HFF-Myc (cell line): ENCODE measurements at regions not wholly inside any gene's neighbourhood (a gene's known extent, or its start where the extent isn't known, plus 50 kb on each side); places are given as distances from the start of the nearest gene placed in this dataset.

Experiments
- DNase-seq: peaks from one replicate; pipeline ENCODE4 v3.0.0-alpha.2; 2011; ENCODE audit warnings: low read depth; ENCODE audit errors: extremely low read depth
- H3K4me3 ChIP-seq: replicated peaks from 2 replicates; pipeline ENCODE4 v1.5.1; 2011; ENCODE audit warnings: low read depth, mild to moderate bottlenecking, control low read depth, low read length
- CTCF ChIP-seq: IDR thresholded peaks from 2 replicates; pipeline ENCODE4 v1.5.1; 2012; ENCODE audit warnings: mild to moderate bottlenecking, low read depth, low read length, control low read depth; ENCODE audit errors: missing control alignments

GRCh38 chr13:105466376-105466775 is 1069.1 kb downstream of the EFNB2 start:
- no peak for DNase-seq
- H3K4me3 ChIP-seq, result no peak overlapping the region
- TF ChIP-seq CTCF, result no peak

GRCh38 chr13:105465745-105466144 is 1069.7 kb downstream of the EFNB2 start, which contains the start of gene DAOA:
Gene DAOA (plus strand): TSS chr13:105466045.
- DNase-seq, result no peak
- no peak within 1 kb of the TSS for H3K4me3 ChIP-seq
- no peak for TF ChIP-seq CTCF

GRCh38 chr13:105465251-105465650 is 1070.2 kb downstream of the EFNB2 start:
- no peak overlapping the region for H3K4me3 ChIP-seq
- no peak for TF ChIP-seq CTCF
- DNase-seq, result no peak

- H3K4me3 ChIP-seq, result no peak overlapping the region
- TF ChIP-seq CTCF, result no peak
- DNase-seq, result no peak
Observed at GRCh38 chr13:105464249-105464648, 1071.2 kb downstream of the EFNB2 start.

GRCh38 chr13:105463011-105463501 is 1072.4 kb downstream of the EFNB2 start:
- H3K4me3 ChIP-seq, result no peak overlapping the region
- no peak for DNase-seq
- no peak for TF ChIP-seq CTCF

GRCh38 chr13:105462098-105462497 is 1073.4 kb downstream of the EFNB2 start:
- H3K4me3 ChIP-seq, result no peak overlapping the region
- TF ChIP-seq CTCF, result no peak
- DNase-seq, result no peak

- TF ChIP-seq CTCF, result no peak
- no peak overlapping the region for H3K4me3 ChIP-seq
- DNase-seq, result no peak
Observed at GRCh38 chr13:105452895-105453294, 1082.6 kb downstream of the EFNB2 start.
